GM12874 (cell line): ENCODE measurements at regions not wholly inside any gene's neighbourhood (a gene's known extent, or its start where the extent isn't known, plus 50 kb on each side); places are given as distances from the start of the nearest gene placed in this dataset.

Source experiments
- CTCF ChIP-seq: IDR thresholded peaks from 2 replicates; pipeline ENCODE4 v1.5.1; 2011; ENCODE audit warnings: low read depth, mild to moderate bottlenecking, control low read depth, low read length, moderate library complexity; ENCODE audit not compliant: insufficient read depth

GRCh38 chr5:117058740-117059139 lies 484.1 kb upstream of the SEMA6A start:
- no peak for TF ChIP-seq CTCF

GRCh38 chr5:117055517-117055916 lies 480.9 kb upstream of the SEMA6A start:
- no peak for TF ChIP-seq CTCF

- no peak for TF ChIP-seq CTCF
These were observed 480.3 kb upstream of the SEMA6A start for GRCh38 chr5:117054911-117055310.

GRCh38 chr5:117054141-117054540 lies 479.5 kb upstream of the SEMA6A start:
- no peak for TF ChIP-seq CTCF

GRCh38 chr5:117041926-117042595 lies 467.4 kb upstream of the SEMA6A start:
- TF ChIP-seq CTCF, result no peak

- no peak for TF ChIP-seq CTCF
These were observed 464.4 kb upstream of the SEMA6A start for GRCh38 chr5:117039035-117039434.

- no peak for TF ChIP-seq CTCF
These were observed 452.8 kb upstream of the SEMA6A start for GRCh38 chr5:117027384-117027783.
